Erythroblast (primary cell): ENCODE measurements at regions not wholly inside any gene's neighbourhood (a gene's known extent, or its start where the extent isn't known, plus 50 kb on each side); places are given as distances from the start of the nearest gene placed in this dataset.

Experiments
- GATA1 ChIP-seq: IDR thresholded peaks from 2 replicates; pipeline ENCODE4 v1.6.1; 2011; ENCODE audit warnings: low read depth, mild to moderate bottlenecking, control low read depth, low read length, moderate library complexity
- POLR2A ChIP-seq: IDR thresholded peaks from 2 replicates; pipeline ENCODE4 v1.6.1; 2011; ENCODE audit warnings: mild to moderate bottlenecking, low read length

DNA sequence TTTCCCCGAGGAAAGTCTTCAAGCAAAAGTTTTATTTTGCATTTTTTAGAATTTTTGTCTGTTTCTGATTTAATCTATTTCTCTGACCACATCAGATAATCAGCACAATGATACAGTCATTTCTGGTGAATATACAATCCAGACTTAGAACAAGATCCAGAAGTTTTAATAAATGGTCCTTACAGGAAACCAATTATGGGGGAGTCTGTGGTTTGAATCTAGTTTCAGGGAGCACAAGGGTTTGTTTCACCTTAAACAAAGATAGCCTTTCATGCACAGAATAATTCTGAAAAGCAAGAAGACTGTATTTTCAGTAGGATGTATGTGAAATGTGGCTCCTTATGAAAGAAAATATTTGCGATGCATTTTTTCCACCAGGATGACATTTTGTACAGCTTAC lies 158.5 kb upstream of the ARSJ start:
- no peak for TF ChIP-seq POLR2A
- TF ChIP-seq GATA1 = no peak
